Fibroblast of skin of back (primary cell): ENCODE measurements at regions not wholly inside any gene's neighbourhood (a gene's known extent, or its start where the extent isn't known, plus 50 kb on each side); places are given as distances from the start of the nearest gene placed in this dataset.

Experiments used
- DNase-seq: peaks from one replicate; pipeline ENCODE4 v3.0.0-alpha.2; 2013

DNA sequence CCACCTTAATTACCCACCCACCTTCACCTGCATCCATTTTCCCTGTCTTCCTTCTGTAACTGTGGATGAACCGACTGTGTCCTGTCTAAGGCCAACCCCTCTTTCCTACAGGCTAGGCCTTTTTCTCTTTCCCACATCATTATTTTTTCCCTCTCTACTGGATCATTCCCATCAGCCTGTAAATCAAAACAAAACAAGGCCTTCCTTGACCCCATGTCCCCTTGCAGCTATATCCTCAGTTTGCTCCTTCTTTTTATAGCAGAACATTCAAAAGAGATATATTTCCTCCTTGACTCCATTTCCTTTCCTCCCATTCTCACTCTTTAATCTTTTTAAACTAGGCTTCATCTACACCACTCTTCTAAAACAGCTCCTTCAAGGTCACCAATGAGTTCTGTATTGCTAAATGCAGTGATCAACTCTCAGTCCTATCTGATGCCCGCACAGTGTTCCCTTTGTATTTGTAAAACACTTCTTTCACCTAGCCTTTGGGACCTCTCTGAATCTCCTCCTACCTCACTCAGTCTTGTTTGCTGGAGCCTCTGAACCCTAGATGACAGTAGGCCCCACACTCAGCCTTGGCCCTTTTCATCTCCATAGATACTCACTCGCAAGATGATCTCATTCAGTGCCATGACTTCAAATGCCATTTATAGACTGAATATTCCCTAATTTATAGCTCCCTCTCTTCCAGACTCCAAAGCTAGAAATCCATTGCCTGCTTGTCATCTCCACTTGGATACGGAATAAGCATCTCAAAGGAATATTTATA, 55.7 kb downstream of the CXCR4 start:
- no peak for DNase-seq

DNA sequence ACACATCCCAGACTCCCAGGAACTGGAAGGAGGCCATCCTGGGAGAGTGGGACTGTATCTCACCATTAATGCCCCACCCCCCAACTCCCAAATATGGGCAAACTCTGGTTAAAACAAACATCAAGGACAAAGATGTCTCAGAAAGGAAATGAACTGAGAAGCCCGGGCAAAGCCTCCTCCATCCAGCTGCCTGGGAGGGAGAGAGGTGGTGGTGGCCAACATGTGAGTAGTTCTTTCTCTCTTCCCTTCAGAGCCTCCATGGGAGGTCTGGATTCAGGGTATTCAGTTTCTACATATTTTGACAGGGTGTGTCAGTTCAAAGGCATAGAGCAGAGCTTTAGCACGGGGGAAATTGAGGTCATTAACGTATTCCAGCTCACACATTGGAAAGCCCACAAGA, 57.5 kb downstream of the CXCR4 start:
- DNase-seq: peak; percentile 44

DNA sequence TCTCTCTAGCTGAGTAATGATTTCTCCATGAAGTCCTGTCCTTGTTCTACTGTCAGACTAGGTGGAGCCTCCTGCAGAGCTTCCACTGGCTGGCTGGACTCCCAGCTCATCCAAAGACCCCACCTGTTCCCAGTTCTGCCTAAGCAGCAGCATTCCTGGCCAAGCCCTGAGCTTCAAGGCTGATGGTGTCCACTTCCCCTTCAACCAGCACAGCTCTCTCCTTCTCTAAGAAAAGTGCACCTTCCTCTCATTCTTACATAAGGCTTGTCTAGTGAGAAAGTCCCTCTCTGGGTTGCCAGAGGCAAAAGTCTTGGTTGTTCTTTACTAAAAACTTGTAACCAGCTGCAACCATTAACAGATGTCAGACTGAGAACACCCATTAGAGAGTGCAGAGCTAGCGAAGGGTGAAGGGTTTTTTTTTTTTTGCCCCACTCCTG, 58.9 kb downstream of the CXCR4 start:
- DNase-seq: no peak

DNA sequence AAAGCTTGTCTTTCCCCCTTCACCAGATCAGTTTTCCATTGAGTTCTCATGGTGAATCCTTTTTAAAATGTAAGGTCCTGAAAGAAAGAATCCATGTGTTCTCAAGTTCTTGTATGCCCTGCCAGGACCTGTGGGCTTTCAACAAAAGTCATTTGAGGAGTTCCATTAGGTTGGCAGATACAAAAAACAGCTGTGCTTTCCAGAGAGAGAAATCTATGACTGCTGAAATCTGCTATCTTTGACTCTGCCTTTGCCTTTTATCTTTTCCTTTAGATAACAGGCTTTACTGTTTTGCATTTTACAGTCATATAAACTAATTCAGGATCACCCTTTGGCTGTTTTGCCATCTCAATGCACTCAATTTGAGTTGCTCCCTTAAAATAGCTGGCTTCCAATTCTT, 59.7 kb downstream of the CXCR4 start:
- no peak for DNase-seq

DNA sequence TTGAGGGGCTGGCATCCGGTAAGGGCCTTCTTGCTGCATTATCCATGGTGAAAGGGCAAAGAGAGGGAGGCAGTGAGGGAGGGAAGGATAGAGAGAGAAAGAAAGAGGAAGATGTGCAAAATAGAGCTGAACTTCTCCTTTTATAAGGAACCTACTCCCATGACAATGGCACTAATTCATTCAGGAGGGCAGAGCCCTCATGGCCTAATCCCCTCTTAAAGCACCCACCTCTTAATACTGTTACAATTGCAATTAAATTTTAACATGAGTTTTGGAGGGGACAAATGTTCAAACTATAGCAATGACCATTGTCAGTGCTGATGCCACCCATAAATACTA, 60.2 kb downstream of the CXCR4 start:
- DNase-seq: no peak

DNA sequence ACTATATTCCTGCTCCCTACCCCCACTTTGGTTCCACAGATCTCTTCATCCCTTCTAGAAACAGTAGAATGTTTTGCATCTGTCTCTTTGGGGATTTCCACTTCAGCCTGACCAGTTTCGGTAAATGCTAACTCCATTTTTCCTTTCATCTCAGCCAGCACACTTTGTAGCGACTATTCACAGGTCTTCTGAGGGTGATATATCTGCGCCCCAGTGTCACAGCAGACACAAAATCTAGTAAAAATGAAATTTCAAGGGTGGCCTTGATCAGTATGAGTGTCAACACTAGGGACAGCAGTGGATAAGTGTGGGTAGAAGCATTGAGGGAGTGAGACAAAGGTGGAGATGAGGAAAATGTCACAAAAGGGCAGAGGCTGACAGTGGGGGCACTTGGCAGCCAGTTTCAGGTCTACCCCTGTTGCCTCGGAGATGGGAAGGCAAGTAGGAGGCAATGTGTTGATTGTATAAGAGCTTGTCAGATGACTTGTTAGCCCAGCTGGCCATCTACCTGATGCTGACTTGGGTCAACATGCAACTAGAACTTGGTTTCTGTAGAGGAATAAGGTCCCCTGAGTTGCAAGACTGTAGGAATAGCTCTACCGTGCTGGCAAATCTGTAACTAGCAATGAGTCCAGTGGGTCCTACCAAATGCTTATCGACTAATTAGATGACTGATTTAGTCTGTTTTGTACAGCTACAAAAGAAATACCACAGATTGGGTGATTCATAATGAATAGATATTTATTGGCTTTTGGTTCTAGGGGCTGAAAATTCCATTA, 60.7 kb downstream of the CXCR4 start:
- no peak for DNase-seq

DNA sequence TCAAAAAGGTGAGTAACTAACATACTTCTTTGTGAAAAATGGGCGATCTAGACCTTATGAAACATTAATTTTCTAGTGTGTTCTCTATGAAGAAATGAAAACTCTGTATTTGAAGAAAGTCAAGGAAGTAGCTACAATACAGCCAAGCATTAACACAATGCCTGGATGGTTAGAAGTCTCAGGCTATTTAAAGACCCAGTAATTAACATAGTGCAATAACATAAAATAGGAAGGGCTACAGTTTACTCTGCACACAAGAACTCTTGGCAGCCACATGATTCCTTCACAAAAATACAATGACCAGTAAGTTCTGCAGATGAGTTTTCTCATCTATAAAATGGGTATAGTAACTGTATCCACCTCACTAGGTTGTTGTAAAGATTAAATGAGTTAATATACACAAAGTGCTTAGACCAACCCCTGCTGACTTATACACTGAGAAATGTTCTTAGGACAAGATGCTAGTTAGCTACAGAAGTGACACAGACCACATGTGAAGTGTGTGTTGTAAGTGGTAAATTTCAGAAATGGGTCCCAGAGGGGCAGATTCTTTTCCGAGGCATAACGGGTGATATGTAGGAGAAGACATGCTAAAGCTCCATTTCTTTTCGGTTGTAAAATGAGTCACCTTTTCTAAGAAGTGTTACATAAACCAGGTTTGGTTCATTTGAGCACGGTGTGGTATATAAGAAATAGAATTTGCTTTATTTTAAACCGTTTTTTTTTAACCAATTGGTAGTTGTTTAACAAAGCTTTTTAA, 61.8 kb downstream of the CXCR4 start:
- DNase-seq: no peak

DNA sequence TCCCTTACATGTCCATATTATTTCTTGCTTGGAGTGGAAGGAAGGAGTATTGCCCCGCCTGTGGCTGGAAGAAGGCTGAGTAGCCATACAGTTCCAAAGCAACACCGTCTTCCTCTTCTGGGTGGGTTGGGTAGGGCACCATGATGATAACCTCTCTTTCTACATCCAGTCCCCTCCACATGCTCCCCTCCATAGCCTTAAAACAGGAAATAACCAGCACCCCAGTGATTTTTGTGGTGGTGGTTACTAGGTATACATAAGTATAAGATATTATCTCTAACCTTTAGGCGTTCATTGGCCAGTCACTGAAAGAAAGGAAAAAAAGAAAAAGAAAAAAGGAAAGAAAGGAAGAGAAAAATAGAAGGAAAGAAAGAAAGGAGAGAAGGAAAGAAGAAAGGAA, 63.1 kb downstream of the CXCR4 start:
- DNase-seq: no peak

DNA sequence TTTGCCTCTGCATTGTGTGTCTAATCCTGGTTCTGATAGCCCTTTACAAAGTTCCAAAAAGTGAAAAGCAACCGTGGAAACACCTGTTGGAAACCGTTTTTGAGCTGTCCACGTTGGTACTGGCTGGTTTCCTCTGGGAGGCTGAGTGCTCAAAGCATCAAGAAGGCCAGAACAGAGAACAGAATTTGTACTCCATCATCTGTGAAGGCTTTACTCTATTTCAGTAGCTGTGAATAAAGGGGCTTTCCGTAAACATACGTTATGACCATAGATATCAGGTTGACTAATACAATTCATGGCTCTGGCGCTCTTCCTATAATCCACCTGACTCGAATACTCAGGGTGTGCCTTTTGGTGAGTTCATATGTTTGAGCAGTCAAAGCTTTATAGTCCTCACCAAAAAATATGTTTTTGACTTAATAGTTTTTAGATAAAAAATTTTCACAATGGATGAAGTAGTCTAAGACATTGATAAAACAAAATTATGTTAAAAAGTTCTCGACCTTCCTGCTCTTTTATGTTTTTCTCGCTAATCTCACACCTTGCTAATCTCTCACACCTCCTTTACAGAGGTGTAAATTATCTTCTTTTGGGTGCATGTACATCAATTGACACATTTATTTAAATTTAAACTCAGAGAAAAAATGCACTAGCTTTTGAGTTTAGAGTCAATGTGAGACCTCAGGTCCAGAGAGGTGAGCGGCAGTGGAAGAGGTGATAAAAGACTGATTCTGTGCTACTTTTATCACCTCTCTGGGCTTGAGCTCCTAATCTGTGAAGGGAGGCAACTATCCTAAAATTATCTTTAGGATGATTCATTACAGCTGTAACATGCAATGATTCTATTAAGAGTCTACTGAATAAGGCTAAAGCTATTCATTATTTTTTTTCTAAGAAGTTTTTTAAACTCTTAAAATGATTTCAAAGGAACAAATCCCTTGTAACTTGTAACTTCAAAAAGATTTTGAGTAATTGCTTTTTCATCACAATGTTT, 65.3 kb downstream of the CXCR4 start:
- no peak for DNase-seq

DNA sequence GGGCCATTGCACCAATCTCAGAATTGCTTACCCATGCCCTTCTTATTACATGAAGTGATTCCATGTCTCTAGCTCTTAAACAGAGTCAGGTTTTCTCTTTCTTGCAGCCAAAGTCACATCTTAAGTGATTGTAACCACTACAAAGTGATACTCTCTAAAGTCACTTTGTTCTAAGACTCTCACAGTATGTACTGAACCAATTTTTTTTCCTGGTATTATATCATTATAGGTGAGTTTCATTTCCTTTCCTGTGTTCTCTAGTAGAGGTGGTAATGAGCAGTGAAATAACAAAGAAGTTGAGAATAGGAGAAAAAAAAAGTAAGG, 66.3 kb upstream of the DARS1 start:
- DNase-seq: no peak

DNA sequence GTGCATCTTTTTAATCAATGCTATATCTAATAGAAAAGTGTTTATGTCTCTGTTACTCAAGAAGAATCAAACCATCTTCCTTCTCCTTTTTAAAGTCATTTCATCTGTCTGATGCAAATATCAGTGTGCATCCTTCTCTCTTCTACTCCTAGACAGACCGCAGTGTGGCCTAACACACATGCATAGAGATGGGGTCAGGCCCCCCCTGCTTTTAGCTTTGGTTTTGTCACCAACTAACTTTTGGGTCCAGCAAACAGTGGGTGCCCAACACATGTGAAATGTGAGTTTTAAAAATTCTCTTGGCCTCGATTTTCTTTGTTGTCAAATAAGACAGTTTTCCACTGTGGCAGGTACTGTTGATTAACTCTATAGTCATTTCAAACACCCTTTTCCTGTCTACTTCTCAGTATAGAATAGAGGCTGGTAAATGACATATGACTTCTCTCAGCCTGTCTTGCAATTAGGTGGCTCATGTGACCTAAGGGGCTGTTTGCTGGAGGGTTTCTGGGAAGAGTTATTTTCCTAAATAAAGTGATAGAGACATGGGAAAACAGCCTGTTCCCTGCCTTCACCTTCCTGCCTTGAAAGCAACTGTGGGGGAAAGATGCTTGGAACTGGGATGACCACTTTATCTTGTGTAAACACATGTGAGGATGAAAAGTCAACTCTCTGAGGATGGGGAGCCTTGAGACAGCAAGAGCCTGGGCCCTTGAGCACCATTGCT, 65.7 kb upstream of the DARS1 start:
- no peak for DNase-seq

DNA sequence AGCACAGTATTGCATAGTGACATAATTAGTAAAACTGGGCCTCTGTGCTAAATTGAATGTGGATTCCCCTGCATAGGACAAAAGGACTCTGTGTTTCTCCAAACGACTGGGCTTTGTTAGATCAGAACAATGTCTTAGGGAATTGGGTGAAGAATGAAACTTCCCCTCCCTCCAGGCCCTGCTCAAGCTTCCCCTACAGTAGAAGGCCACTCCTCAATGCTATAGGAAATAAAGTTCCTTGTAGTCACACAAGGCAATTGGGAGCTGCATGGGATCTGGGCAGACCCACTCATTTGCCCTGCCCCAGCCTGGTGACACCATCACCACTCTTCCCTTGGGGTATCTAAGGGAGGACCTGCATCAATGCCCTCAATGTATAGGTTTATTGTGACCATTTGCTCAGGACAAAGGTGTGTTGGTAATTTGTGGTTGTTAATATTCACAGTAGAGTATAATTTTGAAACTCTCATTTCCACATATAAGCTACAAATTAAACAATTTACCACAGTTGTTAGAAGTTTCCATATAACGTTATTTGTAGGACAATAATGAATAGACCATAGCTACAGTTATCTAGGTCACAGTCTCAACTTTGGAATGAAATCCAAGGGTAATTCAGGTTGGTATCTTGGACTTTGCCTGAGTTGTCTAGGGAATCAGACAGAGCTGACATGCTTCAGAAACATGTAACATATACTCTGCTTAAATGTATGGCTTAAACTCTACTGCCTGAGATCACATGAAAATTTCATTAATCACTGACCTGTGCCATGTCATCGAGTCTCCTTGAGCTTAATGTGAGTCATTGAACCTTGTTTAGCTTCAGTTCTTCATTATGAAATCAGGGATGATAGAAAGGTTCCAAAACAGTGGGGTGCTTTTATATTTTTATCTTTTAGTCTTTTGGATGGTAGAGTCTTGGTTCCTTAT, 64.8 kb upstream of the DARS1 start:
- DNase-seq: no peak

DNA sequence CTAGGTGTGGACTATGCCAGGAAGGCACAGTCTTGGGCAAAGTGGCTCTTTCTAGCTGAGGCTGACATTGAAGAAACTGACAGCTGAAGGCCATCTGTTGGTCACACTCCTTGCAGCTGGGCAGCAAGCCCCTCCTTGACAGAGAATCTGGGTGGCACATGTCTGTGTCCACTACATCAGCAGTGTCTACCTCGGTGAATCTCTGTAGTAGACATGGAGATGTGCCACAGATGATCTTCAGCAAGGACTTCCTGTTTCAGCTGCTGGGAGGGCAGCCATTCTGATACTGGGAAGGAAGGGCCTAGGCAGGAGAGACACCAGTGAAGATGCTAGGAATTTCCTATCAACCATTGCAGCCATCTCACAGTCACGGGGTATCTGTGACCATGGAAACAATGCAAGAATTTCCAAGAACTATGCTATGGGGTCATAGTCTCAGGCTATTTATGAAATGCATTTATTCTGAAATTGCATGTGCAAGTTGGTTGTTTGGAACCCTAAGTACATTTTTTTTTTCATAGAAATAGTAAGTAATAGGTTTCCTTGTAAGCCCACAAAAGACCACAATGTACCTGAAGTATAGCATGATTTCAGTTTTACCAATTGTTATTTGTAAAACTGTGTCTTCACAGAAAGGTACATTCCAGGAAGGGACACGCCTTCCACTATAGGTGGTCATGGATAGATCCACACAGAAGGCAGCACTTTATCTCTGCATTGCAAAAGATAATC, 63.8 kb upstream of the DARS1 start:
- no peak for DNase-seq

DNA sequence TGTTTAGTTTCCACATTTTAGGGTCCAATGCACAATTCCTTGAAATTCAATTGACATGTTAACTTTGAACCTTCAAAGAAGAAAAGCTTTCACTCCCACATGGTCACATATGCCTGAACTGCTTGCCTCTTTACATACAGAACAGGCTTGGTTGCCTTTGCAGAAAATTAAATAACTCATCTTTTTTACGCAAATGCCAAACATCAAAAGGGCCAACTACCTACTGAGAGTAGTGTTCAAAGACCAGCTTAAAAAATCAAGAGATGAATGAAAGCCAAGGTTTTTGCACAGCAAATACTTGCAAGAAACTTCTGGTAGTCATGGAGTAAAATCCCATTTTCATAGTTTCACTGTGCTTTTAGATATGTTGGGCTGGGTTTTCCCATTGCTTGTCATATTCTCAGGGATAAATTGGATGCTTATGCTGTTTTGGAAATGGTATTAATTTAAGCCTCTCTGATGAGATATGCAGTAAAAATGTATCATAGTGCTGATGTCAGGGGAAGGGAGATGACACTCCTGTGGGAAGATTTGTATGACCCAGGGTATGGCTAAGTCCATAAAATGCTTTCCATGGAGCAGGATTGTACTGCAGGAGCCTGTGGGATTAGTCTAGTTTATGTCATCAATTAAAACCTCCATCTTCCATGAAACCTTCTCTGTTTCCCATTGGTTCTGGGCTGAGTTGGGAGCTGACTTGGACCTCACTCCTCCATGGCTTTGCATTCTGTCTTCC, 60.6 kb upstream of the DARS1 start:
- DNase-seq: peak; percentile 24

DNA sequence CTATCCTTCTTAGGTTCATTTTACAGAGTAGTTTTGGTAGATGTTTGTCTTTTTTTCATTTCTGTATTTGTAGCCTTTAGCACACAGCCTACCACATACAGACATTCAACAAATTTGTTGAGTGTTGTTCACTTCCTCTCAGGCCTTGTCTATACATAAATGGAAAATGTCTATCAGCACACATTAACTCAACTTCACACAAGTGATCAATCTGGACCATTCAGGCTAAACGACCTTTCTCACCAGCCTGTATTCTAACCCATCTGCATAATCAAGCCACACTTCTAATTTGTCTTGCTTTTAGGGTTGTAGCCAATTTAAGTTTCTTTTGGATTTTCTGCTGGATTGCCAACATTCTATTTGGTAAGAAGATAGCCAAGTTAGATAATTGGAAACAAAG, 59.9 kb upstream of the DARS1 start:
- DNase-seq: no peak
